NCI-H146 treated with DMSO at 0.1 percent for 48 hours (cell line): ENCODE measurements at regions not wholly inside any gene's neighbourhood (a gene's known extent, or its start where the extent isn't known, plus 50 kb on each side); places are given as distances from the start of the nearest gene placed in this dataset.
"Not testable (repeated sequence)": the region's sequence is repeated elsewhere in the genome, so short reads cannot be mapped to it uniquely, and the experiment has no call there.

Experiments
- DNase-seq: peaks from one replicate; lab custom pipeline; 2025; ENCODE audit not compliant: unreplicated experiment; lab: John Stamatoyannopoulos, UW

GRCh38 chr1:100791586-100791985 is 72.0 kb downstream of the VCAM1 start:
- DNase-seq: no peak

- DNase-seq: peak; percentile 4
These were observed 74.1 kb downstream of the VCAM1 start for GRCh38 chr1:100793659-100794058.

GRCh38 chr1:100794748-100795645 is 75.5 kb downstream of the VCAM1 start:
- DNase-seq: peak; percentile 4

DNA sequence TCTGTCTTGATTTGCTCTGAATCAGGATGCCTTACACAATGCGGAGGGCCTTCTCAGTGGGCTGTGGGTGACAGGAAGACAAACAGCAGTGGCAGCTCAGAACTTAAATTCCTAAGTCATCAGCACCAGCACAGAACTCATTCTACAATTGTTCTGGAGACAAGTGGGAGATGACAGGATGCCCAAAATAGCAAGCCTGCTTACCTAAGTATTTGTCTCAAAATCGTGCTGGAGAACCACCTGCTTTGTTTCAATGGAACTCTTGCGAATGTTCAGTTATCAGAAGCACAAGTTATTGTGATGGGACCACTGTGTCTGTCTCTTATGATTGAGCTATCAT is 76.1 kb downstream of the VCAM1 start:
- DNase-seq: no peak

DNA sequence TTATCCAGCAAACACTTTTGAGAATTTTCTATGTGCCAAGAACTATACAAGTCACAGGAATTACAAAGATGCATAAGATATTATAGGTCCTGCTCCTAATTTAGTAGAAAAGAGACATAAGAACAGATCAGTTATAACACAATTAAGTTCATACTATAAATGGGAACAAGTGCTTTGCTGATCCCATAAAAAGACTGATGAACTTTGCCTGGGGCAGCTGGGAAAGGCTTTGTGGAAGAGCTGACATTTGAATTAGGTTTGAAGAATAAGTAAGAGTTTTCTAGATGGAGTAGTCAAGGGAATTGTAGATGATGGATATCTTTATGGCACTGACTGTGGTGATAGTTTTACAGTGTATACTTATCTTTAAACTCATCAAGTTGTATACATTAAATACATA is 76.5 kb downstream of the VCAM1 start:
- DNase-seq: no peak

DNA sequence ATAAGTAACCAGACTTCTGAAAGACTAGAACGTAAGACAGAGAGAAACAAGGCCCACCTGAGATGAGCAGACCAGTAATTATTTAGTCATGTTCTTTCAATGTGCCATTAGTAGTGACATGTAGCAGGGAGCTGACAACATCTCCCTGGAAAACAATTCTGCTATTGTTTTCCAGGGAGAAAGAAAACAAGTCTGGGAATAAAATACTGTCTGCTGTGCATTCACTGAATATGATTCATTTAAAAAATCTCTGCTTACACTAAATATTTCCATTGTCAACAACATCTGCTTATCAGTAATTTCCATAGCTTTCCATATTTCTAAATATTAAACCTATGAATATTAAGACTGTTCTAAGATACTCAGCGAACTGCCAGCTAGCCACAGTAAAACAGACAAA is 80.0 kb downstream of the VCAM1 start:
- DNase-seq: no peak

GRCh38 chr1:100799954-100800612 is 80.5 kb downstream of the VCAM1 start:
- no peak for DNase-seq

GRCh38 chr1:100801256-100801655 is 81.7 kb downstream of the VCAM1 start:
- DNase-seq: not testable (repeated sequence)

DNA sequence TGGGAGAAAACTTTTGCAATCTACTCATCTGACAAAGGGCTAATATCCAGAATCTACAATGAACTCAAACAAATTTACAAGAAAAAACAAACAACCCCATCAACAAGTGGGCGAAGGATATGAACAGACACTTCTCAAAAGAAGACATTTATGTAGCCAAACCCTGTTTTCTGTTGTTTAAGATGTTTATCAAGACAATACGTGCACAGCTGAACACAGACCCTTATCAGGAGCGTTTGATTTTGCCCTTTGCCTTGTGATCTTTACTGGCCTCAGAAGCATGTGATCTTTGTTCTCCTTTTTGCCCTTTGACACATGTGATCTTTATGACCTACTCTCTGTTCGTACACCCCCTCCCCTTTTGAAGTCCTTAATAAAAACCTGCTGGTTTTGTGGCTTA is 83.7 kb downstream of the VCAM1 start:
- DNase-seq: not testable (repeated sequence)

DNA sequence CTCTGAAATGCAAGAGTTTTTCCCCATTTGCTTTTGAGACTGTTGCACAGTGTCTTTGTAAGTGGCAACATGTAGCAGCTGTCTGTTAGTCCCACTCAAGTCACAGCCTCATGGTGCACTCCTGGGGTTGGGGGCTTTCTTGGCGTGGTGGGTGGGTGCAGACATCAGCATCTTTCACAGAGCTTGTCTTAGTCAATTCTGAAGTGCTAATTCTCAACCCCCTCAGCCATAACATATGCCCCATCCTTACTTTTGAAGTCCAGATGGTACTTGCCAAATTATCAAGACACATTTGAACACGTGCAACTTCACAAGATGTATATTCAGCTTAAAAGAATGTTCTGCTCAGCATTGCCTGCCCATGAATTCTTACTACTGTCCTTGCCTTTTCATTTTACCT is 87.1 kb downstream of the VCAM1 start:
- no peak for DNase-seq

DNA sequence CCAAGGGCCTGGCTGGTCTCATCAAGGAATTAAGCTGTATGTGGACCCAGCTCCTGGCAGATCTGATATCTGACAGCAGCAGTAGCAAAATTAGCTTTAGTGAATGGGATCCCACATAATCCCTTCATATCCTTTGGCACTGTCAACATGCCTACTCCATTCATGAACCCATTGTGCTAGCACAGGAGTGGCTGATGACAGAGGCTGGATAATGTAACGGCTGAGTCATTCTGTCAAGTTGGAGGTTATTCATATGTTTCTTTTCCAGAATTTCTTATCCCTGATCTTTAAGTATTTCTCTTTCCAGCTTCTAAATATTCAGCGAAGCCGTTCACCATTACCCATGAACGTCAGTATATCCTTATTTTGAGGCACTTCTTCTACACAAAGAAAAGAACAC is 84.3 kb downstream of the EXTL2 start:
- DNase-seq: no peak

DNA sequence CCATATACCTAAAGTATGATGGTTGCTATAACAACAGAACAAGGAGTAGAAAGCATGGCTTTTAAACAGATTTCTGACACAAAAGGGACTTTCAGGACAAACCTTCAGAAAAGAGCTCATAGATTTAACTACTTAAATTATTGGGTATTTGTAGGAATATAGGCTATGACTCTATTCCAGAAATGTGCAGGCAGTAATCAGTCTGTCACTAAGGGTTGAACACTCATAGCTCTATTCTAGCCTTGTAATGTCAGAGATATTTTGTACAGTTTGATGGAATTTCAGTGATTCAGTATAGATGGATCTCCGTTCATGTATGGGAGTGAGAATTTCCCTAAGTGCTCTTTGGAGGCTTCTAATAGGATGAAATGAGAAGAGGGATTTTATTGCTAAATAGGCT is 82.8 kb downstream of the EXTL2 start:
- no peak for DNase-seq

DNA sequence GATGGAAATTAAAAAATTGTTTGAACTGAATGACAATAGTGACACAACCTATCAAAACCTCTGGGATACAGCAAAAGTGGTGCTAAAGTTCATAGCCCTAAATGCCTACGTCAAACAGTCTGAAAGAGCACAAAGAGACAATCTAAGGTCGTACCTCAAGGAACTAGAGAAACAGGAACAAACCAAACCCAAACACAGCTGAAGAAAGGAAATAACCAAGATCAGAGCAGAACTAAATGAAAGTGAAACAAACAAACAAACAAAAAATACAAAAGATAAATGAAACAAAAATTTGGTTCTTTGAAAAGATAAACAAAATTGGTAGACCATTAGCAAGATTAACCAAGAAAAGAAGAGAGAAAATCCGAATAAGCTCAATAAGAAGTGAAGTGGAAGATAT is 79.7 kb downstream of the EXTL2 start:
- DNase-seq: not testable (repeated sequence)

DNA sequence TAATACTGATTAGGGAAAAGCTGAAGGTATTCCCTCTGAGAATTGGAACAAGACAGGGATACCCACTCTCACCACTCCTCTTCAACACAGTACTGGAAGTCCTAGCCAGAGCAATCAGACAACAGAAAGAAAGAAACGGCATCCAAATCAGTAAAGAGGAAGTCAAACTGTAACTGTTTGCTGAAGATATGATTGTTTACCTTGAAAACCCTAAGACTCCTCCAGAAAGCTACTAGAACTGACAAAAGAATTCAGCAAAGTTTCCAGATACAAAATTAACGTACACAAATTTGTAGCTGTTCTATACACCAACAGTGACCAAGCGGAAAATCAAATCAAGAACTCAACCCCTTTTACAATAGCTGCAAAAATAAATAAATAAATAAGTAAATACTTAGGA is 78.6 kb downstream of the EXTL2 start:
- DNase-seq: no peak

GRCh38 chr1:100820195-100820594 is 74.4 kb downstream of the EXTL2 start:
- DNase-seq: not testable (repeated sequence)

- not testable (repeated sequence) for DNase-seq
These were observed 72.7 kb downstream of the EXTL2 start for GRCh38 chr1:100821919-100822318.
